ENCODE measurements at regions not wholly inside any gene's neighbourhood (a gene's known extent, or its start where the extent isn't known, plus 50 kb on each side); places are given as distances from the start of the nearest gene placed in this dataset.

- TF ChIP-seq, protein P1, sequence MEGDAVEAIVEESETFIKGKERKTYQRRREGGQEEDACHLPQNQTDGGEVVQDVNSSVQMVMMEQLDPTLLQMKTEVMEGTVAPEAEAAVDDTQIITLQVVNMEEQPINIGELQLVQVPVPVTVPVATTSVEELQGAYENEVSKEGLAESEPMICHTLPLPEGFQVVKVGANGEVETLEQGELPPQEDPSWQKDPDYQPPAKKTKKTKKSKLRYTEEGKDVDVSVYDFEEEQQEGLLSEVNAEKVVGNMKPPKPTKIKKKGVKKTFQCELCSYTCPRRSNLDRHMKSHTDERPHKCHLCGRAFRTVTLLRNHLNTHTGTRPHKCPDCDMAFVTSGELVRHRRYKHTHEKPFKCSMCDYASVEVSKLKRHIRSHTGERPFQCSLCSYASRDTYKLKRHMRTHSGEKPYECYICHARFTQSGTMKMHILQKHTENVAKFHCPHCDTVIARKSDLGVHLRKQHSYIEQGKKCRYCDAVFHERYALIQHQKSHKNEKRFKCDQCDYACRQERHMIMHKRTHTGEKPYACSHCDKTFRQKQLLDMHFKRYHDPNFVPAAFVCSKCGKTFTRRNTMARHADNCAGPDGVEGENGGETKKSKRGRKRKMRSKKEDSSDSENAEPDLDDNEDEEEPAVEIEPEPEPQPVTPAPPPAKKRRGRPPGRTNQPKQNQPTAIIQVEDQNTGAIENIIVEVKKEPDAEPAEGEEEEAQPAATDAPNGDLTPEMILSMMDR (IDR thresholded peaks at IDR 0.05) = no peak
- TF ChIP-seq POLR2A (IDR thresholded peaks at IDR 0.05) (no peak), POLR2AphosphoS5 (IDR thresholded peaks at IDR 0.05) (no peak)
These were observed 486.3 kb downstream of the ACTR3B start for GRCh38 chr7:153245809-153246208.
